GM21717 (cell line): ENCODE measurements at regions not wholly inside any gene's neighbourhood (a gene's known extent, or its start where the extent isn't known, plus 50 kb on each side); places are given as distances from the start of the nearest gene placed in this dataset.

ENCODE experiments used
- ATAC-seq: cut with Tn5 transposase; IDR thresholded peaks from one replicate; pipeline ENCODE4 v1.9.1; 2021; ENCODE audit warnings: mild to moderate bottlenecking, moderate library complexity; ENCODE audit not compliant: unreplicated experiment

- ATAC-seq, result no peak
These were observed 650.3 kb upstream of the KLF4 start for GRCh38 chr9:108139900-108140299.

- no peak for ATAC-seq
These were observed 648.9 kb upstream of the KLF4 start for GRCh38 chr9:108138516-108138915.

- no peak for ATAC-seq
These were observed 647.1 kb upstream of the KLF4 start for GRCh38 chr9:108136656-108137055.

GRCh38 chr9:108134486-108135128 lies 645.0 kb upstream of the KLF4 start:
- no peak for ATAC-seq

- no peak for ATAC-seq
These were observed 644.1 kb upstream of the KLF4 start for GRCh38 chr9:108133680-108134079.

GRCh38 chr9:108133101-108133500 lies 643.5 kb upstream of the KLF4 start:
- no peak for ATAC-seq

- no peak for ATAC-seq
These were observed 641.3 kb upstream of the KLF4 start for GRCh38 chr9:108130905-108131304.

GRCh38 chr9:108125625-108126024 lies 636.1 kb upstream of the KLF4 start:
- ATAC-seq, result no peak

GRCh38 chr9:108119530-108120113 lies 630.1 kb upstream of the KLF4 start:
- no peak for ATAC-seq

GRCh38 chr9:108117795-108118194 lies 628.2 kb upstream of the KLF4 start:
- ATAC-seq, result no peak

GRCh38 chr9:108117306-108117705 lies 627.7 kb upstream of the KLF4 start:
- ATAC-seq, result no peak

- no peak for ATAC-seq
These were observed 624.0 kb upstream of the KLF4 start for GRCh38 chr9:108113596-108113995.

GRCh38 chr9:108109927-108110690 lies 620.5 kb upstream of the KLF4 start:
- no peak for ATAC-seq

GRCh38 chr9:108108852-108109448 lies 619.4 kb upstream of the KLF4 start:
- no peak for ATAC-seq

- no peak for ATAC-seq
These were observed 618.8 kb upstream of the KLF4 start for GRCh38 chr9:108108280-108108851.

- ATAC-seq, result no peak
These were observed 616.3 kb upstream of the KLF4 start for GRCh38 chr9:108105885-108106284.

- ATAC-seq, result no peak
These were observed 615.4 kb upstream of the KLF4 start for GRCh38 chr9:108104991-108105390.

GRCh38 chr9:108103046-108103693 lies 613.6 kb upstream of the KLF4 start:
- no peak for ATAC-seq

GRCh38 chr9:108101410-108101809 lies 611.8 kb upstream of the KLF4 start:
- ATAC-seq, result no peak

GRCh38 chr9:108100571-108100970 lies 611.0 kb upstream of the KLF4 start:
- no peak for ATAC-seq

- no peak for ATAC-seq
These were observed 610.3 kb upstream of the KLF4 start for GRCh38 chr9:108099854-108100253.
